ENCODE measurements at regions not wholly inside any gene's neighbourhood (a gene's known extent, or its start where the extent isn't known, plus 50 kb on each side); places are given as distances from the start of the nearest gene placed in this dataset.

- no peaks in the 10 kb centered on the region for H3K4me1 ChIP-seq
- intact Hi-C loops (cut with DNase I), result no loop called here
- no peak for DNase-seq
- TF ChIP-seq CTCF (IDR thresholded peaks at IDR 0.05), result no peak
- no peaks in the 10 kb centered on the region for H3K36me3 ChIP-seq
- H3K27me3 ChIP-seq, result peaks cover 0 to 3% (median 0%) of the 10 kb centered on the region in 4 donors
- FAIRE-seq, result no peak
- H3K9me3 ChIP-seq, result no peaks in the 10 kb centered on the region
- no peak overlapping the region for H3K4me3 ChIP-seq
- ATAC-seq, result no peak
- 73 to 82% methylated on average over 4 of the region's 4 CpGs for WGBS, 2 donors
- no peak overlapping the region for H3K27ac ChIP-seq
Measured at GRCh38 chr1:165045902-165046301, 310.6 kb downstream of the LMX1A start.

- ATAC-seq (no peak), DNase-seq (no peak), FAIRE-seq (no peak)
- Histone ChIP-seq H3K4me3 (no peak overlapping the region), H3K9me3 (no peaks in the 10 kb centered on the region), H3K27me3 (no peaks in the 10 kb centered on the region), H3K27ac (no peak overlapping the region), H3K4me1 (no peaks in the 10 kb centered on the region), H3K36me3 (no peaks in the 10 kb centered on the region)
- WGBS, 2 donors, result 59 to 62% methylated on average over 1 of the region's 1 CpG
- TF ChIP-seq CTCF (IDR thresholded peaks at IDR 0.05), result no peak
- intact Hi-C loops (cut with DNase I), result no loop called here
Measured at GRCh38 chr1:165040641-165041040, 315.9 kb downstream of the LMX1A start.

GRCh38 chr1:165039996-165040395 is 316.5 kb downstream of the LMX1A start:
- ATAC-seq (no peak), DNase-seq (no peak), FAIRE-seq (no peak)
- intact Hi-C loops (cut with DNase I), result no loop called here
- Histone ChIP-seq H3K4me3 (no peak overlapping the region), H3K9me3 (no peaks in the 10 kb centered on the region), H3K36me3 (no peaks in the 10 kb centered on the region), H3K27ac (no peak overlapping the region), H3K4me1 (no peaks in the 10 kb centered on the region), H3K27me3 (no peaks in the 10 kb centered on the region)
- no peak for TF ChIP-seq CTCF (IDR thresholded peaks at IDR 0.05)
- WGBS, 2 donors, result 53 to 68% methylated on average over 3 of the region's 3 CpGs

- intact Hi-C loops (cut with DNase I), result no loop called here
- H3K27ac ChIP-seq, result no peak overlapping the region
- H3K27me3 ChIP-seq, result no peaks in the 10 kb centered on the region
- H3K9me3 ChIP-seq, result no peaks in the 10 kb centered on the region
- 67 to 76% methylated on average over 6 of the region's 6 CpGs for WGBS, 2 donors
- H3K36me3 ChIP-seq, result no peaks in the 10 kb centered on the region
- H3K4me1 ChIP-seq, result no peaks in the 10 kb centered on the region
- no peak overlapping the region for H3K4me3 ChIP-seq
- FAIRE-seq (no peak), DNase-seq (no peak), ATAC-seq (no peak)
- TF ChIP-seq CTCF (IDR thresholded peaks at IDR 0.05), result no peak
Measured at GRCh38 chr1:165036403-165036802, 320.1 kb downstream of the LMX1A start.

- FAIRE-seq (no peak), ATAC-seq (no peak), DNase-seq (no peak)
- intact Hi-C loops (cut with DNase I), result no loop called here
- H3K27ac ChIP-seq, result no peak overlapping the region
- H3K36me3 ChIP-seq, result no peaks in the 10 kb centered on the region
- no peak for TF ChIP-seq CTCF (IDR thresholded peaks at IDR 0.05)
- H3K4me3 ChIP-seq, result no peak overlapping the region
- H3K9me3 ChIP-seq, result no peaks in the 10 kb centered on the region
- 58 to 66% methylated on average over 3 of the region's 3 CpGs for WGBS, 2 donors
- no peaks in the 10 kb centered on the region for H3K27me3 ChIP-seq
- H3K4me1 ChIP-seq, result no peaks in the 10 kb centered on the region
Measured at GRCh38 chr1:165034136-165034809, 322.2 kb downstream of the LMX1A start.

Measured in pancreas (tissue), 10 donors.